Prostate gland (tissue), 2 donors: ENCODE measurements at regions not wholly inside any gene's neighbourhood (a gene's known extent, or its start where the extent isn't known, plus 50 kb on each side); places are given as distances from the start of the nearest gene placed in this dataset.

Source experiments
- DNase-seq: peaks from one replicate; pipeline ENCODE4 v3.0.0-alpha.2; 2019; ENCODE audit warnings: low spot score
- H3K27ac ChIP-seq, 2 donors: fragments of 200-600 bp; sonication (generic); 2 replicates each; pipeline ENCODE4 v1.5.1; 2017 to 2019
- H3K27me3 ChIP-seq: fragments of 200-600 bp; sonication (generic); replicated peaks from 2 replicates; pipeline ENCODE4 v1.5.1; 2019; ENCODE audit not compliant: insufficient read depth
- H3K36me3 ChIP-seq, 2 donors: fragments of 200-600 bp; sonication (generic); 1 replicate in 1 of 2; 2 replicates in 1 of 2; pipeline versions ENCODE4 v1.5.1 to v1.8.1; 2017 to 2019
- H3K4me1 ChIP-seq: fragments of 200-600 bp; sonication (generic); replicated peaks from 2 replicates; pipeline ENCODE4 v1.5.1; 2019
- H3K4me3 ChIP-seq, 2 donors: fragments of 200-600 bp; sonication (generic); 2 replicates each; pipeline ENCODE4 v1.5.1; 2017 to 2019
- H3K9me3 ChIP-seq: fragments of 200-600 bp; sonication (generic); 2 replicates; pipeline ENCODE4 v1.5.1; 2017
- POLR2A ChIP-seq: fragments of 450-650 bp; IDR thresholded peaks from one replicate; pipeline ENCODE4 v1.6.1; 2016; ENCODE audit warnings: antibody characterized with exemption, mild to moderate bottlenecking
- POLR2AphosphoS5 ChIP-seq: sonication (generic); formaldehyde crosslinking; IDR thresholded peaks from one replicate; pipeline ENCODE4 v1.6.1; 2017; ENCODE audit warnings: antibody characterized with exemption
- whole genome bisulfite sequencing: methylation state at CpG from one replicate; pipeline ENCODE4 v1.1.5; 2018; 5-methylcytosine and 5-hydroxymethylcytosine counted together
- intact Hi-C: fragments of 100-400 bp; cut with DNase I; formaldehyde crosslinking; loops from one replicate; pipeline ENCODE4 v1.14.2; 2022
- TF ChIP-seq, protein P1 (sequence below), 4 experiments: fragments of 200-600 bp in 2 of 4; fragments of 450-650 bp in 2 of 4; sonication (generic) in 2 of 4; IDR thresholded peaks; 1 replicate in 3 of 4; 2 replicates in 1 of 4; pipeline ENCODE4 v1.5.1; 2016 to 2019; ENCODE audit warnings: antibody characterized with exemption in 4 of 4, mild to moderate bottlenecking in 2 of 4, moderate library complexity in 2 of 4

DNA sequence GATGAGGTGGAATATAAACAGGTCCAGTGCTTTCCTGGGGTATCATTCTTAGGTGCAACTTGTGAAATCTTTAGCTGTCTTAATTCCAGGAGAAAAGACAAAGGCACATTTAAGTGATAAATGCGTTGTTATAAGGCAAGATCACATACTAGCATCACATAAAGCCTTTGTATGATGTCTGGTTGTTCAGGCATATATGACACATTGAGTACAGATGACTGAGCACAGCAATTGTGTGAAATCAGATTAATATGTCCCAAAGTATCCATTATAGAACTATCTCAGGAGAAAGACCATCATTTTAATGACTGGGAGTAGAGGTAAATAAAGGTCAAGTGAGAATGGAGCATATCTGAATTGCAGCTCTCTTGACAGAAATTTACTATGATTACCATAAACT is 205.1 kb downstream of the PTGER3 start:
- H3K36me3 ChIP-seq, result no peaks in the 10 kb centered on the region
- no peak overlapping the region for H3K4me3 ChIP-seq
- no peak overlapping the region for H3K27ac ChIP-seq
- DNase-seq, result no peak
- intact Hi-C loops, result no loop called here
- no peaks in the 10 kb centered on the region for H3K27me3 ChIP-seq
- 82% methylated on average over 1 of the region's 1 CpG for WGBS
- no peak for TF ChIP-seq POLR2AphosphoS5
- TF ChIP-seq, protein P1, sequence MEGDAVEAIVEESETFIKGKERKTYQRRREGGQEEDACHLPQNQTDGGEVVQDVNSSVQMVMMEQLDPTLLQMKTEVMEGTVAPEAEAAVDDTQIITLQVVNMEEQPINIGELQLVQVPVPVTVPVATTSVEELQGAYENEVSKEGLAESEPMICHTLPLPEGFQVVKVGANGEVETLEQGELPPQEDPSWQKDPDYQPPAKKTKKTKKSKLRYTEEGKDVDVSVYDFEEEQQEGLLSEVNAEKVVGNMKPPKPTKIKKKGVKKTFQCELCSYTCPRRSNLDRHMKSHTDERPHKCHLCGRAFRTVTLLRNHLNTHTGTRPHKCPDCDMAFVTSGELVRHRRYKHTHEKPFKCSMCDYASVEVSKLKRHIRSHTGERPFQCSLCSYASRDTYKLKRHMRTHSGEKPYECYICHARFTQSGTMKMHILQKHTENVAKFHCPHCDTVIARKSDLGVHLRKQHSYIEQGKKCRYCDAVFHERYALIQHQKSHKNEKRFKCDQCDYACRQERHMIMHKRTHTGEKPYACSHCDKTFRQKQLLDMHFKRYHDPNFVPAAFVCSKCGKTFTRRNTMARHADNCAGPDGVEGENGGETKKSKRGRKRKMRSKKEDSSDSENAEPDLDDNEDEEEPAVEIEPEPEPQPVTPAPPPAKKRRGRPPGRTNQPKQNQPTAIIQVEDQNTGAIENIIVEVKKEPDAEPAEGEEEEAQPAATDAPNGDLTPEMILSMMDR (IDR thresholded peaks at IDR 0.05), result no peak
- no peak for TF ChIP-seq POLR2A
- H3K9me3 ChIP-seq, result no peaks in the 10 kb centered on the region
- no peaks in the 10 kb centered on the region for H3K4me1 ChIP-seq

- no peaks in the 10 kb centered on the region for H3K4me1 ChIP-seq
- WGBS, result 100% methylated on average over 1 of the region's 1 CpG
- H3K27me3 ChIP-seq, result no peaks in the 10 kb centered on the region
- DNase-seq, result no peak
- no peaks in the 10 kb centered on the region for H3K9me3 ChIP-seq
- no peak overlapping the region for H3K4me3 ChIP-seq
- no peaks in the 10 kb centered on the region for H3K36me3 ChIP-seq
- TF ChIP-seq, protein P1 (IDR thresholded peaks at IDR 0.05), result no peak
- TF ChIP-seq POLR2A (no peak), POLR2AphosphoS5 (no peak)
- intact Hi-C loops, result no loop called here
- H3K27ac ChIP-seq, result no peak overlapping the region
Observed at GRCh38 chr1:70843452-70843851, 204.2 kb downstream of the PTGER3 start.

DNA sequence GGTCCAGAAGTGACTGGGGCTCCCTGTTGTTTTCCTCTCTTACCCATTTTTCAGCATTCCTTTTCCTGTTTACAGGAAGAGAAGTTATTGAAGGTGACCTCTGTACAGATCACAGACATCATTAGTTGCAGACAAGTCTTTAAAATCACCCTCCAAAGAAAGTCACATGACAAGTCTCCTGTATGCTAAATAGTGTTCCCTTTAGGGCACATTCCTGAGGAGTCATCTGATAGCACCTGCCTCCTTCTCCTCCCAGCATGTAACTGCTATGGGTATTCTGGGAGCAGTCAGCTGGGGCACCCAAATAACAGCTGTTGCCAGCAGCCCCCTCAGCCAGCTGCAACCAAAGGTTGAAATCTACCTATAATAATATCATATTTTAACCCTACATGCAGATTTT is 200.6 kb downstream of the PTGER3 start:
- no peak for DNase-seq
- intact Hi-C loops, result no loop called here
- Histone ChIP-seq H3K4me1 (no peaks in the 10 kb centered on the region), H3K27me3 (no peaks in the 10 kb centered on the region), H3K4me3 (no peak overlapping the region), H3K27ac (no peak overlapping the region), H3K9me3 (no peaks in the 10 kb centered on the region), H3K36me3 (no peaks in the 10 kb centered on the region)
- no peak for TF ChIP-seq POLR2A
- no peak for TF ChIP-seq POLR2AphosphoS5
- TF ChIP-seq, protein P1 (IDR thresholded peaks at IDR 0.05), result no peak

DNA sequence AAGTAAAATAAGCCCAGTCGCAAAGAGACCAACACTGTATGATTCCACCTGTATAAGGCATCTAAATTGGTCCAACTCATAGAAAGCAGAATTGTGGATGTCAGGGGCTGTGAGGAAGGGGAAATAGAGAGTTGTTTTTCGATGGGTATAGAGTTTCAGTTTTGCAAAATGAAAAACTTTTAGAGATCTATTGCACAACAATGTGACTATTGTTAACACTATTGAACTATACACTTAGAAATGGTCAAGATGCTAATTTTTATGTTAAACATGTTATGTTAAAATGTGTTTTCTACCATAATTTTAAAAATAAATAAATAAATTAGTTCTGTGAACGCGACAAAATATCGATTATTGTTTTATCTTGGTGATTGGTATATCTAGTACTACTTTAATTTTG is 192.4 kb downstream of the PTGER3 start:
- no peak overlapping the region for H3K4me3 ChIP-seq
- H3K36me3 ChIP-seq, result no peaks in the 10 kb centered on the region
- WGBS, result 74% methylated on average over 5 of the region's 5 CpGs
- intact Hi-C loops, result no loop called here
- no peak for DNase-seq
- H3K9me3 ChIP-seq, result no peaks in the 10 kb centered on the region
- H3K4me1 ChIP-seq, result no peaks in the 10 kb centered on the region
- TF ChIP-seq POLR2AphosphoS5 (no peak), POLR2A (no peak)
- TF ChIP-seq, protein P1 (IDR thresholded peaks at IDR 0.05), result no peak
- no peaks in the 10 kb centered on the region for H3K27me3 ChIP-seq
- no peak overlapping the region for H3K27ac ChIP-seq

- TF ChIP-seq POLR2A, result no peak
- TF ChIP-seq POLR2AphosphoS5, result no peak
- TF ChIP-seq, protein P1 (IDR thresholded peaks at IDR 0.05), result no peak
- WGBS, result 95% methylated on average over 2 of the region's 2 CpGs
- DNase-seq, result no peak
- intact Hi-C loops, result no loop called here
- Histone ChIP-seq H3K27ac (no peak overlapping the region), H3K4me1 (no peaks in the 10 kb centered on the region), H3K27me3 (no peaks in the 10 kb centered on the region), H3K9me3 (no peaks in the 10 kb centered on the region), H3K36me3 (no peaks in the 10 kb centered on the region), H3K4me3 (no peak overlapping the region)
Observed at GRCh38 chr1:70856201-70856600, 191.4 kb downstream of the PTGER3 start.
